SU-DHL-6 (cell line): ENCODE measurements at regions not wholly inside any gene's neighbourhood (a gene's known extent, or its start where the extent isn't known, plus 50 kb on each side); places are given as distances from the start of the nearest gene placed in this dataset.

Source experiments
- CTCF ChIP-seq: fragments of 200-600 bp; sonication (generic); IDR thresholded peaks from one replicate; pipeline ENCODE4 v1.5.1; 2017; ENCODE audit warnings: antibody characterized with exemption, mild to moderate bottlenecking, low read length, moderate library complexity; ENCODE audit not compliant: insufficient read depth, poor library complexity, severe bottlenecking
- EZH2phosphoT487 ChIP-seq: fragments of 200-600 bp; sonication (generic), shearing (Covaris generic); conservative IDR thresholded peaks from 2 replicates; pipeline ENCODE4 v1.6.1; 2018; ENCODE audit warnings: mild to moderate bottlenecking, antibody characterized with exemption, low read length, moderate library complexity, mixed read lengths

- TF ChIP-seq CTCF (no peak), EZH2phosphoT487 (no peak)
Measured at GRCh38 chr9:30197453-30197852, 2187.0 kb upstream of the ACO1 start.
